Nephron (organoid): ENCODE measurements at regions not wholly inside any gene's neighbourhood (a gene's known extent, or its start where the extent isn't known, plus 50 kb on each side); places are given as distances from the start of the nearest gene placed in this dataset.

ENCODE experiments used
- H3K27ac Mint-ChIP-seq, 3 experiments: 2 replicates each; pipeline ENCODE4 v1.8.0; 2020; ENCODE audit warnings: mixed read lengths in 3 of 3, mild to moderate bottlenecking in 2 of 3, moderate library complexity in 1 of 3
- H3K27me3 Mint-ChIP-seq: 2 replicates; pipeline ENCODE4 v1.8.0; 2021; ENCODE audit warnings: low read depth, mild to moderate bottlenecking, moderate library complexity, mixed read lengths
- H3K36me3 Mint-ChIP-seq: 2 replicates; pipeline ENCODE4 v1.8.0; 2020; ENCODE audit warnings: low read depth, mixed read lengths
- H3K4me1 Mint-ChIP-seq: 2 replicates; pipeline ENCODE4 v1.8.0; 2020; ENCODE audit warnings: mixed read lengths
- H3K4me3 Mint-ChIP-seq, 3 experiments: 2 replicates each; pipeline ENCODE4 v1.8.0; 2020; ENCODE audit warnings: mild to moderate bottlenecking in 3 of 3, mixed read lengths in 3 of 3, moderate library complexity in 2 of 3
- H3K9me3 Mint-ChIP-seq: 2 replicates; pipeline ENCODE4 v1.8.0; 2020; ENCODE audit warnings: mixed read lengths
- TF ChIP-seq, protein P1 (sequence below), 3 experiments: fragments of 200-600 bp; sonication (generic); IDR thresholded peaks; one replicate each; pipeline ENCODE4 v1.5.0; 2021; ENCODE audit warnings: antibody characterized with exemption in 3 of 3; ENCODE audit not compliant: unreplicated experiment in 3 of 3

DNA sequence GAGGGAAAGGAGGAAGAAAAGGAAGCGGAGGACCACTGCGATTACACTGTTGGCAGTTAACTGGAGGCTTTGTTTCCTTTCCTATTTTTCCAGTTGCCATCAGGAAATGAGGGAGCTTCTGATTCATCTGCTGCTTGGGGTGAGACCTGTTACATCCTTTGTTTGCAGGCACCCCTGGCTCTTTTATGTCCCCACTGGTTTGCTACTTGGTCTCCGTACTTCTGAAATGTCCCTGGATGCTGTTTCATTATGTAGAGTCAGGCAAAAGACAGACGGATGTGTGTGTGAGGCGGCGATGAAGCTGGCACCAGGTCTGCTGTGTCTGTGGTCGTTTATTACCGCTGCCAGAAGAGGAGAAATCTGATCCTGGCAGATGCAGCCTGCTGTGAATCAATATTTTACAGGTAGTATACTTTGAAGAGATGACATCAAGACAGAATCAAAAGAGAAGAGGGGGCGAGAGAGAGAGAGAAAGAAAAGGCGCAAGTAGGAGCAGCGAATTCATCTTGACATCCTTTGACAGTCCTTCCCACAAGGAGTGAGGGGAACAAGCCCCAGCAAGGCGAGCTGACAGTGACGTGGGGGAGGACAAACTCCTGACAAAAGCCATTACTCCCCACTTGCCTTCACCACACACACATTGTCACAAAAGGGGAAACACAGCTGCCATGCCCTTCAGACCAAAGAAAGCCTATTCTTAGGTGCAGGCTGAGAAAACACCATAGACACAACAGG lies 145.9 kb upstream of the FBXL4 start:
- H3K4me1 Mint-ChIP-seq, result peaks cover 10% of the 10 kb centered on the region
- H3K36me3 Mint-ChIP-seq, result no peaks in the 10 kb centered on the region
- no peak overlapping the region for H3K27ac Mint-ChIP-seq
- H3K9me3 Mint-ChIP-seq, result no peaks in the 10 kb centered on the region
- peaks cover 32% of the 10 kb centered on the region for H3K27me3 Mint-ChIP-seq
- H3K4me3 Mint-ChIP-seq, result no peak overlapping the region
- TF ChIP-seq, protein P1, sequence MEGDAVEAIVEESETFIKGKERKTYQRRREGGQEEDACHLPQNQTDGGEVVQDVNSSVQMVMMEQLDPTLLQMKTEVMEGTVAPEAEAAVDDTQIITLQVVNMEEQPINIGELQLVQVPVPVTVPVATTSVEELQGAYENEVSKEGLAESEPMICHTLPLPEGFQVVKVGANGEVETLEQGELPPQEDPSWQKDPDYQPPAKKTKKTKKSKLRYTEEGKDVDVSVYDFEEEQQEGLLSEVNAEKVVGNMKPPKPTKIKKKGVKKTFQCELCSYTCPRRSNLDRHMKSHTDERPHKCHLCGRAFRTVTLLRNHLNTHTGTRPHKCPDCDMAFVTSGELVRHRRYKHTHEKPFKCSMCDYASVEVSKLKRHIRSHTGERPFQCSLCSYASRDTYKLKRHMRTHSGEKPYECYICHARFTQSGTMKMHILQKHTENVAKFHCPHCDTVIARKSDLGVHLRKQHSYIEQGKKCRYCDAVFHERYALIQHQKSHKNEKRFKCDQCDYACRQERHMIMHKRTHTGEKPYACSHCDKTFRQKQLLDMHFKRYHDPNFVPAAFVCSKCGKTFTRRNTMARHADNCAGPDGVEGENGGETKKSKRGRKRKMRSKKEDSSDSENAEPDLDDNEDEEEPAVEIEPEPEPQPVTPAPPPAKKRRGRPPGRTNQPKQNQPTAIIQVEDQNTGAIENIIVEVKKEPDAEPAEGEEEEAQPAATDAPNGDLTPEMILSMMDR (IDR thresholded peaks at IDR 0.05; ENCODE audit: unreplicated experiment in 3 of 3), result no peak

GRCh38 chr6:99092461-99092860 lies 144.7 kb upstream of the FBXL4 start:
- no peak overlapping the region for H3K4me3 Mint-ChIP-seq
- no peak overlapping the region for H3K27ac Mint-ChIP-seq
- no peaks in the 10 kb centered on the region for H3K9me3 Mint-ChIP-seq
- TF ChIP-seq, protein P1 (IDR thresholded peaks at IDR 0.05; ENCODE audit: unreplicated experiment in 3 of 3), result no peak
- peaks cover 32% of the 10 kb centered on the region for H3K27me3 Mint-ChIP-seq
- peaks cover 10% of the 10 kb centered on the region for H3K4me1 Mint-ChIP-seq
- H3K36me3 Mint-ChIP-seq, result no peaks in the 10 kb centered on the region

DNA sequence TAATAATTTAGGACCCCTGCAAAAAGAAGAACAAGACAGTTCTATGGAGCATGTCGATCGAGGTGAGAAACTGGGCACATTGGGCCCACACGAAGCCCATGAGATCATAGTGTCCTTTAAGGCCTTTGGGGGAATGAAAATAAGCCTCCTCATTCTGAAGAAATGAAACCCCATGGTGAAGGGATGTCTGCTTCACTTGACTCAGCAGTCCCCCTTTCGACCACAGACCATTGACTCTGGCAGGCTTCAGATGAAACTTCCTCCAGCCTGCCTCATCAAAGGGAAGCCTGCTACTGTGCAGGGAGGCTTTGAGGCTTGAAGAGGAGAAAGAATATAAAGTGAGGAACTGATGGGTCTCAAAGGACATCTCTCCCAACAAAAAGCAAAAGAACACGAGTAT lies 144.2 kb upstream of the FBXL4 start:
- Mint-ChIP-seq H3K36me3 (no peaks in the 10 kb centered on the region), H3K9me3 (no peaks in the 10 kb centered on the region), H3K27me3 (peaks cover 32% of the 10 kb centered on the region), H3K27ac (no peak overlapping the region), H3K4me3 (no peak overlapping the region), H3K4me1 (peaks cover 10% of the 10 kb centered on the region)
- TF ChIP-seq, protein P1 (IDR thresholded peaks at IDR 0.05; ENCODE audit: unreplicated experiment in 3 of 3), result no peak

GRCh38 chr6:99080191-99080590 lies 132.4 kb upstream of the FBXL4 start:
- H3K9me3 Mint-ChIP-seq, result no peaks in the 10 kb centered on the region
- H3K27me3 Mint-ChIP-seq, result peaks cover 10% of the 10 kb centered on the region
- H3K4me3 Mint-ChIP-seq, result no peak overlapping the region
- TF ChIP-seq, protein P1 (IDR thresholded peaks at IDR 0.05; ENCODE audit: unreplicated experiment in 3 of 3), result no peak
- no peaks in the 10 kb centered on the region for H3K36me3 Mint-ChIP-seq
- H3K27ac Mint-ChIP-seq, result no peak overlapping the region
- no peaks in the 10 kb centered on the region for H3K4me1 Mint-ChIP-seq

GRCh38 chr6:99079058-99079457 lies 131.3 kb upstream of the FBXL4 start:
- Mint-ChIP-seq H3K27me3 (peaks cover 4% of the 10 kb centered on the region), H3K4me1 (no peaks in the 10 kb centered on the region), H3K36me3 (no peaks in the 10 kb centered on the region), H3K4me3 (no peak overlapping the region), H3K9me3 (no peaks in the 10 kb centered on the region), H3K27ac (no peak overlapping the region)
- TF ChIP-seq, protein P1 (IDR thresholded peaks at IDR 0.05; ENCODE audit: unreplicated experiment in 3 of 3), result no peak

GRCh38 chr6:99073223-99073622 lies 125.5 kb upstream of the FBXL4 start:
- H3K27ac Mint-ChIP-seq, result no peak overlapping the region
- TF ChIP-seq, protein P1 (IDR thresholded peaks at IDR 0.05; ENCODE audit: unreplicated experiment in 3 of 3), result no peak
- H3K36me3 Mint-ChIP-seq, result no peaks in the 10 kb centered on the region
- peaks cover 6% of the 10 kb centered on the region for H3K27me3 Mint-ChIP-seq
- no peaks in the 10 kb centered on the region for H3K9me3 Mint-ChIP-seq
- no peak overlapping the region for H3K4me3 Mint-ChIP-seq
- no peaks in the 10 kb centered on the region for H3K4me1 Mint-ChIP-seq
